DOHH2 (cell line): ENCODE measurements at regions not wholly inside any gene's neighbourhood (a gene's known extent, or its start where the extent isn't known, plus 50 kb on each side); places are given as distances from the start of the nearest gene placed in this dataset.

Source experiments
- EZH2phosphoT487 ChIP-seq: fragments of 200-600 bp; sonication (generic); IDR thresholded peaks from 2 replicates; pipeline ENCODE4 v1.6.1; 2017; ENCODE audit warnings: borderline replicate concordance, mild to moderate bottlenecking, antibody characterized with exemption, low read length, moderate library complexity, mixed read lengths
- TF ChIP-seq, protein P1 (sequence below): fragments of 200-600 bp; sonication (generic); IDR thresholded peaks from one replicate; pipeline ENCODE4 v1.5.1; 2014; ENCODE audit warnings: antibody characterized with exemption, mild to moderate bottlenecking, low read depth, low read length; ENCODE audit not compliant: poor library complexity, severe bottlenecking

DNA sequence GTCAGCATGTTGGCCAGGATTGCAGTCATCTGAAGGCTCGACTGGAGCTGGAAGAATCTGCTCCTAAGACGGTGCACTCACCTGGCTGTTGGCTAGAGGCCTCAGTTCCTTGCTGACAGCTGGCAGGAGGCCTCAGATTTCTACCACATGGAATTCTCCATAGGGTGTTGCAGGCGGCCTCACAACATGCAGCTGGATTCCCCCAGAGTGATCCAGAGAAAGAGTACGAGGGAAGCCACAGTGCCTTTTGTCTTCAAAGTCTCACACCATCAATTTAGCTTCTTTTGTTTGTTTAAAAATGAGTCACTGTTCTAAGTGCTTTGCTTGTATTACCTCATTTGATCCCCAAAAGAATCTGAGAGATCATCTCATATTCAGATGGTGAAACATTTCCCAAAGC lies 65.5 kb upstream of the FYN start:
- no peak for TF ChIP-seq EZH2phosphoT487
- TF ChIP-seq, protein P1, sequence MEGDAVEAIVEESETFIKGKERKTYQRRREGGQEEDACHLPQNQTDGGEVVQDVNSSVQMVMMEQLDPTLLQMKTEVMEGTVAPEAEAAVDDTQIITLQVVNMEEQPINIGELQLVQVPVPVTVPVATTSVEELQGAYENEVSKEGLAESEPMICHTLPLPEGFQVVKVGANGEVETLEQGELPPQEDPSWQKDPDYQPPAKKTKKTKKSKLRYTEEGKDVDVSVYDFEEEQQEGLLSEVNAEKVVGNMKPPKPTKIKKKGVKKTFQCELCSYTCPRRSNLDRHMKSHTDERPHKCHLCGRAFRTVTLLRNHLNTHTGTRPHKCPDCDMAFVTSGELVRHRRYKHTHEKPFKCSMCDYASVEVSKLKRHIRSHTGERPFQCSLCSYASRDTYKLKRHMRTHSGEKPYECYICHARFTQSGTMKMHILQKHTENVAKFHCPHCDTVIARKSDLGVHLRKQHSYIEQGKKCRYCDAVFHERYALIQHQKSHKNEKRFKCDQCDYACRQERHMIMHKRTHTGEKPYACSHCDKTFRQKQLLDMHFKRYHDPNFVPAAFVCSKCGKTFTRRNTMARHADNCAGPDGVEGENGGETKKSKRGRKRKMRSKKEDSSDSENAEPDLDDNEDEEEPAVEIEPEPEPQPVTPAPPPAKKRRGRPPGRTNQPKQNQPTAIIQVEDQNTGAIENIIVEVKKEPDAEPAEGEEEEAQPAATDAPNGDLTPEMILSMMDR: no peak
